MM.1S (cell line): ENCODE measurements at regions not wholly inside any gene's neighbourhood (a gene's known extent, or its start where the extent isn't known, plus 50 kb on each side); places are given as distances from the start of the nearest gene placed in this dataset.

Experiments used
- DNase-seq: peaks from one replicate; pipeline ENCODE4 v3.0.0-alpha.2; 2015
- H2AFZ ChIP-seq: fragments of 300-600 bp; sonication (generic); 2 replicates; pipeline ENCODE4 v1.6.0; 2016; ENCODE audit warnings: antibody characterized with exemption, low read length
- H3F3A ChIP-seq: fragments of 300-600 bp; sonication (generic); 2 replicates; pipeline ENCODE4 v1.6.1; 2016; ENCODE audit warnings: mild to moderate bottlenecking, antibody characterized with exemption, low read length, moderate library complexity, mixed read lengths; ENCODE audit not compliant: insufficient read depth
- H3K27ac ChIP-seq: fragments of 300-600 bp; sonication (generic); 2 replicates; pipeline ENCODE4 v1.5.1; 2016; ENCODE audit warnings: mild to moderate bottlenecking, low read length
- H3K27me3 ChIP-seq: fragments of 300-600 bp; sonication (generic); replicated peaks from 2 replicates; pipeline ENCODE4 v1.6.0; 2016; ENCODE audit warnings: low read length; ENCODE audit not compliant: insufficient read depth
- H3K36me3 ChIP-seq: fragments of 300-600 bp; sonication (generic); replicated peaks from 2 replicates; pipeline ENCODE4 v1.6.1; 2016; ENCODE audit warnings: mild to moderate bottlenecking, low read length, mixed read lengths; ENCODE audit not compliant: insufficient read depth
- H3K4me1 ChIP-seq: fragments of 300-600 bp; sonication (generic); 2 replicates; pipeline ENCODE4 v1.6.1; 2016; ENCODE audit warnings: low read length, mixed read lengths
- H3K4me2 ChIP-seq: fragments of 300-600 bp; sonication (generic); 2 replicates; pipeline ENCODE4 v1.6.0; 2016; ENCODE audit warnings: low read depth, low read length
- H3K4me3 ChIP-seq: fragments of 300-600 bp; sonication (generic); 2 replicates; pipeline ENCODE4 v1.5.1; 2016; ENCODE audit warnings: low read length, mixed read lengths
- H3K79me2 ChIP-seq: fragments of 300-600 bp; sonication (generic); 2 replicates; pipeline ENCODE4 v1.6.1; 2016; ENCODE audit warnings: mixed run types, low read length, mixed read lengths
- H3K9ac ChIP-seq: fragments of 300-600 bp; sonication (generic); 2 replicates; pipeline ENCODE4 v1.6.1; 2016; ENCODE audit warnings: low read length, mixed read lengths
- H3K9me2 ChIP-seq: fragments of 300-600 bp; sonication (generic); replicated peaks from 2 replicates; pipeline ENCODE4 v1.6.1; 2016; ENCODE audit warnings: mild to moderate bottlenecking, low read length, mixed read lengths; ENCODE audit not compliant: insufficient read depth
- H3K9me3 ChIP-seq: fragments of 300-600 bp; sonication (generic); replicated peaks from 2 replicates; pipeline ENCODE4 v1.6.1; 2016; ENCODE audit warnings: mild to moderate bottlenecking, low read length, mixed read lengths; ENCODE audit not compliant: insufficient read depth
- H4K20me1 ChIP-seq: fragments of 300-600 bp; sonication (generic); 2 replicates; pipeline ENCODE4 v1.6.1; 2016; ENCODE audit warnings: mild to moderate bottlenecking, low read length, moderate library complexity, mixed read lengths; ENCODE audit not compliant: insufficient read depth
- EZH2 ChIP-seq: fragments of 300-600 bp; sonication (generic); optimal IDR thresholded peaks from 2 replicates; pipeline ENCODE3; 2017; ENCODE audit warnings: low read depth, mild to moderate bottlenecking, antibody characterized with exemption, low read length, mixed read lengths
- EZH2phosphoT487 ChIP-seq: fragments of 300-600 bp; sonication (generic); IDR thresholded peaks from 2 replicates; pipeline ENCODE4 v1.6.1; 2018; ENCODE audit warnings: antibody characterized with exemption, low read length
- TF ChIP-seq, protein P1 (sequence below): fragments of 300-600 bp; sonication (generic); IDR thresholded peaks from 2 replicates; pipeline ENCODE4 v1.5.1; 2016; ENCODE audit warnings: antibody characterized with exemption, low read length, mixed read lengths

DNA sequence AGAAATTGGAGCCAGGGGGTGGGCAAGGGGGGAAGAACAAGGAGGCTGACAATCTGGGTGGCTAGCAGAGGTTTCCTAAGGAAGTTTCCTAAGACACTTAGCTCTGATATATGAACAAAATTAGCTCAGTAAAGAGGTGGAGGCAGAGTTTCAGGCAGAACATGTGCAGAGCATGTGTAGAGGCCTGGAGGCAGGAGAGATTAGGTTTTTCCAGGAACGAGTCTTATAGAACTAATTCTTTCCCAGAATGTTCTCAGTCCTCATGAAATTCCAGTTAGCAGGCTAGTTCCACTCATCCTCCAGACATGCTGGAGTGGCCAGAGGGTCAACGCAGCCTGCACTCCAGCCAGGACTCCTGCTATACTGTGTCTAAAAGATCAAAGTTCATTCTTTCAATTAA lies 184.7 kb downstream of the LACC1 start:
- TF ChIP-seq EZH2, result no peak
- TF ChIP-seq EZH2phosphoT487, result no peak
- TF ChIP-seq, protein P1, sequence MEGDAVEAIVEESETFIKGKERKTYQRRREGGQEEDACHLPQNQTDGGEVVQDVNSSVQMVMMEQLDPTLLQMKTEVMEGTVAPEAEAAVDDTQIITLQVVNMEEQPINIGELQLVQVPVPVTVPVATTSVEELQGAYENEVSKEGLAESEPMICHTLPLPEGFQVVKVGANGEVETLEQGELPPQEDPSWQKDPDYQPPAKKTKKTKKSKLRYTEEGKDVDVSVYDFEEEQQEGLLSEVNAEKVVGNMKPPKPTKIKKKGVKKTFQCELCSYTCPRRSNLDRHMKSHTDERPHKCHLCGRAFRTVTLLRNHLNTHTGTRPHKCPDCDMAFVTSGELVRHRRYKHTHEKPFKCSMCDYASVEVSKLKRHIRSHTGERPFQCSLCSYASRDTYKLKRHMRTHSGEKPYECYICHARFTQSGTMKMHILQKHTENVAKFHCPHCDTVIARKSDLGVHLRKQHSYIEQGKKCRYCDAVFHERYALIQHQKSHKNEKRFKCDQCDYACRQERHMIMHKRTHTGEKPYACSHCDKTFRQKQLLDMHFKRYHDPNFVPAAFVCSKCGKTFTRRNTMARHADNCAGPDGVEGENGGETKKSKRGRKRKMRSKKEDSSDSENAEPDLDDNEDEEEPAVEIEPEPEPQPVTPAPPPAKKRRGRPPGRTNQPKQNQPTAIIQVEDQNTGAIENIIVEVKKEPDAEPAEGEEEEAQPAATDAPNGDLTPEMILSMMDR, result no peak

DNA sequence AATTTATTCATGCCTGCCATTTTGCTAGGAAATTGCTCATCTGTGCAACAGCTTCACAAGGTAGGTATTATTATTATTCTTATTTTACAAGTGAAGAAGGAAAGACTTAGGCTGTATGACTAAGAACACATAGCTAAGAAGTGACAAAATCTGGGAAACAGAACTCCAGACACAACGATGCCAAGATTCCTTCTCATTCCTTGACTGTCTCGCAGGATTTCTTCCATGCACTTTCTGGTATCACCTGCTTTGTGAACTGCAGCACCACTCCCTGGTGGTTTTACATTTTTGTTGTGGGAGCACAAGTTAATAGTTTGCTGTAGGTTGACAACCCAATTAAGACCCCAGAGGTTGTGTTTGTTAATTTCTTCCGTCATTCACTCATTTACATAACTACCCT lies 188.5 kb downstream of the LACC1 start:
- Histone ChIP-seq H3K4me3 (no peak overlapping the region), H2AFZ (no peak overlapping the region), H3K27me3 (no peaks in the 10 kb centered on the region), H3K9me3 (no peaks in the 10 kb centered on the region), H3K4me1 (no peaks in the 10 kb centered on the region), H3K79me2 (no peaks in the 10 kb centered on the region), H3K9me2 (no peaks in the 10 kb centered on the region), H3F3A (no peaks in the 10 kb centered on the region), H3K4me2 (no peak overlapping the region), H3K27ac (no peak overlapping the region), H4K20me1 (no peaks in the 10 kb centered on the region), H3K9ac (no peak overlapping the region), H3K36me3 (no peaks in the 10 kb centered on the region)
- TF ChIP-seq, protein P1, result no peak
- TF ChIP-seq EZH2 (no peak), EZH2phosphoT487 (no peak)
- DNase-seq, result no peak

More for the DNA sequence above, 184.7 kb downstream of the LACC1 start:
- Histone ChIP-seq H3K79me2 (no peaks in the 10 kb centered on the region), H3F3A (no peaks in the 10 kb centered on the region), H3K9me2 (no peaks in the 10 kb centered on the region), H3K9ac (no peak overlapping the region), H3K9me3 (no peaks in the 10 kb centered on the region), H3K27ac (no peak overlapping the region), H4K20me1 (no peaks in the 10 kb centered on the region), H2AFZ (no peak overlapping the region), H3K27me3 (no peaks in the 10 kb centered on the region), H3K36me3 (no peaks in the 10 kb centered on the region), H3K4me1 (no peaks in the 10 kb centered on the region), H3K4me2 (no peak overlapping the region), H3K4me3 (no peak overlapping the region)
- DNase-seq, result no peak

DNA sequence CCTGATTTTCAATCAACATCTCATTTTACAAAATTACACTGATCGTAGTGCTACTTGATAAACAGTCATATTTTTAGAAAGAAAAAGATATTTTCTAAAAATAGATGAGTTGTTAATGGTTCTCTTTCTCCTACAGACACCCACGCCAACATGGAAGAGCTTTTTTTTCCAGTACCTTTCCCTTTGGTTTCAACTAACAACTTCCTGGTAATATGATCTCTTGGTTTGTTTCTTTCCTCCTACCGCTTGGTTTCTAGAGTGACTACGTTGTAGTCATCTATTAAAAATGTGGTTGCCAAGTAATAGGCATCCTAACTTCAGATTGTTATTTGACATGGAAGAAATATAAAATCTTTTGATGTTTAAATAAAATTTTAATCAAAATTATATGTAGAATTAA lies 189.0 kb downstream of the LACC1 start:
- Histone ChIP-seq H3K9me2 (no peaks in the 10 kb centered on the region), H3K36me3 (no peaks in the 10 kb centered on the region), H3K27ac (no peak overlapping the region), H2AFZ (no peak overlapping the region), H3K4me2 (no peak overlapping the region), H3K9ac (no peak overlapping the region), H3K4me3 (no peak overlapping the region), H3K27me3 (no peaks in the 10 kb centered on the region), H3F3A (no peaks in the 10 kb centered on the region), H4K20me1 (no peaks in the 10 kb centered on the region), H3K9me3 (no peaks in the 10 kb centered on the region), H3K79me2 (no peaks in the 10 kb centered on the region), H3K4me1 (no peaks in the 10 kb centered on the region)
- DNase-seq, result no peak
- TF ChIP-seq EZH2, result no peak
- no peak for TF ChIP-seq EZH2phosphoT487
- TF ChIP-seq, protein P1, result no peak
